Chondrocyte (in vitro differentiated cells): ENCODE measurements at regions not wholly inside any gene's neighbourhood (a gene's known extent, or its start where the extent isn't known, plus 50 kb on each side); places are given as distances from the start of the nearest gene placed in this dataset.

Experiments used
- DNase-seq: peaks from one replicate; pipeline ENCODE4 v3.0.0; 2021; ENCODE audit warnings: mixed read lengths, low spot score
- H3K27ac Mint-ChIP-seq: one replicate; pipeline ENCODE4 v1.8.0; 2021; ENCODE audit warnings: mild to moderate bottlenecking, moderate library complexity, mixed read lengths; ENCODE audit not compliant: unreplicated experiment
- H3K27me3 Mint-ChIP-seq: 2 replicates; pipeline ENCODE4 v1.8.0; 2021; ENCODE audit warnings: low read depth, mixed read lengths
- H3K36me3 Mint-ChIP-seq: 2 replicates; pipeline ENCODE4 v1.8.0; 2021; ENCODE audit warnings: low read depth, mixed read lengths
- H3K4me1 Mint-ChIP-seq: 2 replicates; pipeline ENCODE4 v1.8.0; 2021; ENCODE audit warnings: low read depth, mild to moderate bottlenecking, mixed read lengths
- H3K4me3 Mint-ChIP-seq: one replicate; pipeline ENCODE4 v1.8.0; 2021; ENCODE audit warnings: mild to moderate bottlenecking, moderate library complexity, mixed read lengths; ENCODE audit not compliant: unreplicated experiment
- H3K9me3 Mint-ChIP-seq: 2 replicates; pipeline ENCODE4 v1.8.0; 2021; ENCODE audit warnings: low read depth, mixed read lengths
- TF ChIP-seq, protein P1 (sequence below): fragments of 200-600 bp; sonication (generic); IDR thresholded peaks from 2 replicates; pipeline ENCODE4 v1.5.0; 2021; ENCODE audit warnings: antibody characterized with exemption, mild to moderate bottlenecking, moderate library complexity

DNA sequence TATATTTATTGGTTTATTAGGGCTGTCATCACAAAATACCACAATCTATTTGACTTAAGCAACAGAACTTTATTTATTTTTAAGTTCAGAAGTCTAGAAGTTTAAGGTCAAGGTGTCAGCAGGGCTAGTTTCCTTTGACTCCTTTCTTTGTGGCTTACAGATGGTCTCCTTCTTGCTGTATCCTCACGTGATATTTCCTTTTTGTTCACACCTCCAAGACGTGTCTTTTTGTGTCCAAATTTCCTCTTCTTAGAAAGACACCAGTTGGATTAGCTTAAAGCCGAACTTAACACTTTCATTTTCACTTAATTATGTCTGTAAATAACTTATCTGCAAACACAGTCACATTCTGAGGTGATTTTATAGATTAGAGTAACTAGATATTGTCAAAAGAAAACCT is 631.4 kb upstream of the POT1 start:
- TF ChIP-seq, protein P1, sequence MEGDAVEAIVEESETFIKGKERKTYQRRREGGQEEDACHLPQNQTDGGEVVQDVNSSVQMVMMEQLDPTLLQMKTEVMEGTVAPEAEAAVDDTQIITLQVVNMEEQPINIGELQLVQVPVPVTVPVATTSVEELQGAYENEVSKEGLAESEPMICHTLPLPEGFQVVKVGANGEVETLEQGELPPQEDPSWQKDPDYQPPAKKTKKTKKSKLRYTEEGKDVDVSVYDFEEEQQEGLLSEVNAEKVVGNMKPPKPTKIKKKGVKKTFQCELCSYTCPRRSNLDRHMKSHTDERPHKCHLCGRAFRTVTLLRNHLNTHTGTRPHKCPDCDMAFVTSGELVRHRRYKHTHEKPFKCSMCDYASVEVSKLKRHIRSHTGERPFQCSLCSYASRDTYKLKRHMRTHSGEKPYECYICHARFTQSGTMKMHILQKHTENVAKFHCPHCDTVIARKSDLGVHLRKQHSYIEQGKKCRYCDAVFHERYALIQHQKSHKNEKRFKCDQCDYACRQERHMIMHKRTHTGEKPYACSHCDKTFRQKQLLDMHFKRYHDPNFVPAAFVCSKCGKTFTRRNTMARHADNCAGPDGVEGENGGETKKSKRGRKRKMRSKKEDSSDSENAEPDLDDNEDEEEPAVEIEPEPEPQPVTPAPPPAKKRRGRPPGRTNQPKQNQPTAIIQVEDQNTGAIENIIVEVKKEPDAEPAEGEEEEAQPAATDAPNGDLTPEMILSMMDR: no peak
- Mint-ChIP-seq H3K4me1 (peaks cover 5% of the 10 kb centered on the region), H3K36me3 (no peaks in the 10 kb centered on the region), H3K27me3 (peaks cover 13% of the 10 kb centered on the region), H3K27ac (no peak overlapping the region), H3K4me3 (no peak overlapping the region), H3K9me3 (no peaks in the 10 kb centered on the region)
- DNase-seq: no peak

DNA sequence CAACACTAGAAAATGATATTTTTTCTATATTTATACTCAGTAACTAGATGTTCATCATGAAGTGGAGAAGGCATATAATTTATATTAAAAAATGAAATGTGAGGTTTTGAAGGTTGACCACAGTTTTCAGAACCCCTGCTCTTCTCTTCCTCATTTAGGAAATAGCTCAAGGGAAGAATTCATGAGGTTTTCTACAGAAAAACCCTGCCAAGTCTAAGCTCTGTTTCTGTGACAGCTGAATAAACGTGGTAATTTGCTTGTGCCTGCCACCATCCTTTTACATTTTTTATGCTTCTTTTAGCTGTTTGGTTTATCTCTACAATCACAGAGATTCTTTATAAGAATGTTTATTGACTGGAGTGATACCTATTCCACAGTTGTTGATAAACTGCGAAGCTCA is 630.3 kb upstream of the POT1 start:
- DNase-seq: no peak
- Mint-ChIP-seq H3K9me3 (no peaks in the 10 kb centered on the region), H3K27ac (no peak overlapping the region), H3K4me3 (no peak overlapping the region), H3K36me3 (no peaks in the 10 kb centered on the region), H3K27me3 (peaks cover 11% of the 10 kb centered on the region), H3K4me1 (peaks cover 5% of the 10 kb centered on the region)
- TF ChIP-seq, protein P1: no peak

DNA sequence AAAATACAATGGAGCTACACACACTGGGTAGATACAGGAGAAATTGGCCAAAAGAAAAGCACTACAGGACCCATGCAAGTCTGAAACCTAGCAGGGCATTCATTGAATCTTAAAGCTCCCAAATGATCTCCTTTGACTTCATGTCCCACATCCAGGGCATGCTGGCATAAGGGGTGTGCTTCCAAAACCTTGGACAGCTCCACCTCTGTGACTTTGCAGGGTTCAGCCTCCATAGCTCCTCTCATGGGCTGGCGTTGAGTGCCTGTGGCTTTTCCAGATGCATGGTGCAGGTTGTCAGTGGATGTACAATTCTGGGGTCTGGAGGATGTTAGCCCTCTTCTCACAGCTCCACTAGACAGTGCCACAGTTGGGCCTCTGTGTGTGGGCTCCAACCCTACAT is 626.3 kb upstream of the POT1 start:
- TF ChIP-seq, protein P1: no peak
- Mint-ChIP-seq H3K9me3 (no peaks in the 10 kb centered on the region), H3K36me3 (no peaks in the 10 kb centered on the region), H3K4me1 (peaks cover 5% of the 10 kb centered on the region), H3K27ac (no peak overlapping the region), H3K27me3 (peaks cover 13% of the 10 kb centered on the region), H3K4me3 (no peak overlapping the region)
- no peak for DNase-seq

DNA sequence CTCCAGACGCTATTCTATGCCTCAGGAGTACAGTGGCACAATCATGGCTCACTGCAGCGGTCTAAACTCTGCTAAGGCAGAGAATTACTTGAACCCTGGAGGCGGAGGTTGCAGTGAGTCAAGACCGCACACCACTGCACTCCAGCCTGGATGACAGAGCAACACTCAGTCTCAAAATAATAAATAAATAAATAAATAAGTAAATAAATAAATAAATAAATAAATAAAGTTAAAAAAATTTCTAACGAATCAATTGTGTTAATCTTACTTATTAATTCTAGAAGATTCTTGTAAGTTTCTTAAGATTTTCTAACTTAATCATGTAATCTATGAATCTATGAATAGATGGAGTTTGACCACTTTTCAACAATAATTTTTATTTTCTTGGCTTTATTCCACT is 621.4 kb upstream of the POT1 start:
- TF ChIP-seq, protein P1: no peak
- no peak overlapping the region for H3K4me3 Mint-ChIP-seq
- H3K9me3 Mint-ChIP-seq: no peaks in the 10 kb centered on the region
- no peaks in the 10 kb centered on the region for H3K4me1 Mint-ChIP-seq
- H3K27me3 Mint-ChIP-seq: peaks cover 9% of the 10 kb centered on the region
- H3K27ac Mint-ChIP-seq: no peak overlapping the region
- no peak for DNase-seq
- H3K36me3 Mint-ChIP-seq: no peaks in the 10 kb centered on the region

DNA sequence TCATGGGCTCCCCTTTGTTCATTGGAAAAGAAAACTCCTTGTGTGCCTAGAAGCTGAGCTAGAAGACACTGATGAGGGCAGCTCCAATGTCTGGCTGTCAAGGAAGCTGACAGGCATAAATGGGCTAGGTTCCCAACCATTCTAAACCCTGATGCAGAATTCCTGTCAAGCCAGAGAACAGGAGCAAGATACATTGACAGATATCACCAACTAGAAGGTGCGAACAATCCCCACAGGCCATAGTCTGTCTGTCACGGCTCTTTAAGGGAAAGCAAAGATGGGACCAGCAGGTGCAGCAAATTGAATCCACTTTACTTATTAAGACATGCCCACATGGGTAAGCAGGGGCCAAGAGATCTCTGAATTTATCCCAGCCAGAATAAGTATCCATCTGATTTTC is 617.9 kb upstream of the POT1 start:
- DNase-seq: no peak
- Mint-ChIP-seq H3K4me1 (no peaks in the 10 kb centered on the region), H3K27ac (no peak overlapping the region), H3K27me3 (peaks cover under 1% of the 10 kb centered on the region), H3K36me3 (no peaks in the 10 kb centered on the region), H3K9me3 (no peaks in the 10 kb centered on the region), H3K4me3 (no peak overlapping the region)
- TF ChIP-seq, protein P1: no peak
